ENCODE measurements at regions not wholly inside any gene's neighbourhood (a gene's known extent, or its start where the extent isn't known, plus 50 kb on each side); places are given as distances from the start of the nearest gene placed in this dataset.

DNA sequence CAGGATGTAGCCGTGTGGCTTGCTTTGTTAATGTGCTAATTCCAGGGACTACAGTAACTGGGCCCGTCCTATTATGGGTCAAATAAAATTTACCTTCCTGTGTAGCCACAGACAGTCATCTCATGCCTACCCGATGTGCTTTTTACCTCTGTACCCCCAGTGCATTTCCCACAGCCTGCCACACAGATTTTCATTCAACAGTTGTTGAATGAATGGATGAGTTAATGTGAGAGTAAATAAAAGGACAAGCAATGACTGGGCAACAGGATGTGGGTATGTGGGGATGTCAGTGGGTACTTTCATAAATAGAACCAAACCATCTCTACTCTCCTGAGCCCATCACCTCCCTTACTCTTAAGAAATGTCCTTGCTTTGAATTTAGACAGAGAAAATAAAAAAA is 441.2 kb upstream of the ZNF462 start:
- no peak overlapping the region for H3K4me3 ChIP-seq (ENCODE audit: low read depth, low read length)
- FAIRE-seq: no peak
- TF ChIP-seq, protein P1, sequence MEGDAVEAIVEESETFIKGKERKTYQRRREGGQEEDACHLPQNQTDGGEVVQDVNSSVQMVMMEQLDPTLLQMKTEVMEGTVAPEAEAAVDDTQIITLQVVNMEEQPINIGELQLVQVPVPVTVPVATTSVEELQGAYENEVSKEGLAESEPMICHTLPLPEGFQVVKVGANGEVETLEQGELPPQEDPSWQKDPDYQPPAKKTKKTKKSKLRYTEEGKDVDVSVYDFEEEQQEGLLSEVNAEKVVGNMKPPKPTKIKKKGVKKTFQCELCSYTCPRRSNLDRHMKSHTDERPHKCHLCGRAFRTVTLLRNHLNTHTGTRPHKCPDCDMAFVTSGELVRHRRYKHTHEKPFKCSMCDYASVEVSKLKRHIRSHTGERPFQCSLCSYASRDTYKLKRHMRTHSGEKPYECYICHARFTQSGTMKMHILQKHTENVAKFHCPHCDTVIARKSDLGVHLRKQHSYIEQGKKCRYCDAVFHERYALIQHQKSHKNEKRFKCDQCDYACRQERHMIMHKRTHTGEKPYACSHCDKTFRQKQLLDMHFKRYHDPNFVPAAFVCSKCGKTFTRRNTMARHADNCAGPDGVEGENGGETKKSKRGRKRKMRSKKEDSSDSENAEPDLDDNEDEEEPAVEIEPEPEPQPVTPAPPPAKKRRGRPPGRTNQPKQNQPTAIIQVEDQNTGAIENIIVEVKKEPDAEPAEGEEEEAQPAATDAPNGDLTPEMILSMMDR (IDR thresholded peaks at IDR 0.05; ENCODE audit: insufficient read depth, low read length, severe bottlenecking): no peak
- H3K36me3 ChIP-seq (ENCODE audit: control insufficient read depth, insufficient read depth, low read length): no peaks in the 10 kb centered on the region
- no peaks in the 10 kb centered on the region for H3K27me3 ChIP-seq (ENCODE audit: control insufficient read depth, insufficient read depth, low read length)
- peak; percentile 73 for DNase-seq (ENCODE audit: low read depth)

DNA sequence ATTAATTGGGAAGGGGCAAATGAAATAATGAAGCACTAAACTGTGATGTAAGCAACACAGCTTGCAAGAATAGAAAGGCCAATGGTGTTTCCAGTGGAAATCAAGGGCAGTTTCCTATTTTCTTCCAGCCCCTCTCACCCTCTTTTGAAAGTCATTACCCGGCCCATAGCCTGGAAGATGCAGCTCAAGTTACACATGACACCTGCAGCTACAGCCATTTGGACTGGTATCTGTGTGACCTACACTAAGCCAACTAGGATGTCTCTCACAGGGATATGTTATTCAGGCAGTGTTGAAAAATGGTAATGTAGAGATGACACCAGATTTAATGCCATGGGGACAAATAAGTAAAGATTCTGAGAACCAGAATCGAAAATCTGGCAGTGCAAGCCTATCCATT is 439.4 kb upstream of the ZNF462 start:
- H3K36me3 ChIP-seq (ENCODE audit: control insufficient read depth, insufficient read depth, low read length): no peaks in the 10 kb centered on the region
- TF ChIP-seq, protein P1 (IDR thresholded peaks at IDR 0.05; ENCODE audit: insufficient read depth, low read length, severe bottlenecking): no peak
- peak; percentile 23 for FAIRE-seq

DNA sequence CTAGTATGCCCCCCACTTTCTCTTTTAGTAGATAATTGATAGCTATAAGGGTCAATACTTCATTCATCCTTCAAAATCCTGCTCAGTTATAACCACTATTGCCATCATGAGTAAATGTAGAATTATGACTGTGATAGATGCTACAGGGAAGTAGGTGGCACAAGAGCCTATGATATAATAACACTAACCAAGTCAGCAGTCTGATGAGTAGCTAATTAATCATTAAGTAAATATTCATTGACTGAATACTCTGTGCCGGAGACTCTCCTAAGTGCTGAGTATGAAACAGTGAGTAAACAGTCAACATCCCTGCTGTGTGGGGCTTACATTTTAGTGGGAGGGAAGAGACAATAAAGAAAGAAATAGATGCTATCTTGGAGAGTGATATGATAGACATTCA is 430.3 kb upstream of the ZNF462 start:
- Histone ChIP-seq H3K36me3 (ENCODE audit: control insufficient read depth, insufficient read depth, low read length) (no peaks in the 10 kb centered on the region), H3K4me3 (ENCODE audit: low read depth, low read length) (no peak overlapping the region), H3K27me3 (ENCODE audit: control insufficient read depth, insufficient read depth, low read length) (no peaks in the 10 kb centered on the region)
- TF ChIP-seq, protein P1 (IDR thresholded peaks at IDR 0.05; ENCODE audit: insufficient read depth, low read length, severe bottlenecking): peak; percentile 6
- FAIRE-seq: no peak
- DNase-seq (ENCODE audit: low read depth): peak; percentile 94

More for the DNA sequence above, 439.4 kb upstream of the ZNF462 start:
- DNase-seq (ENCODE audit: low read depth): no peak
- H3K4me3 ChIP-seq (ENCODE audit: low read depth, low read length): no peak overlapping the region
- no peaks in the 10 kb centered on the region for H3K27me3 ChIP-seq (ENCODE audit: control insufficient read depth, insufficient read depth, low read length)

DNA sequence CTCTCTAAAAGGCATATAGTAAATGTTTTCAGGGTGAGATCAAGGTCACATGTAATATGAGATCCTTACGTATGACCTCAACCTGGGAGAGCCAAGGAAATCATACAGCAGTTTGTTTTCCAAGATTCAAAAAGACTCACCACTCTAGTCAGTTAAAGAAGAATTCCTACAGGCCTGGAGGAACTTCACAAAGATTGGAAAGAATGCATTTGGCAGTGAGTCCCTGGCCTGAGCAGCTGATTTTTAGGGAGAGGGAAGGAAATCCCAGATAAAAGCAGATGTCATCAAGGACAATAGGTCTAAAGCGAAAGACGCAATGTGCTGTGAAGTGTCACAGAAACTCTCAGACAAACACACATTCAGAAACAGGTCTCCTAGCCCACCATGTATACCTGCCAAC is 424.0 kb upstream of the ZNF462 start:
- H3K36me3 ChIP-seq (ENCODE audit: control insufficient read depth, insufficient read depth, low read length): no peaks in the 10 kb centered on the region
- FAIRE-seq (no peak), DNase-seq (ENCODE audit: low read depth) (peak; percentile 2)
- H3K27me3 ChIP-seq (ENCODE audit: control insufficient read depth, insufficient read depth, low read length): no peaks in the 10 kb centered on the region
- H3K4me3 ChIP-seq (ENCODE audit: low read depth, low read length): no peak overlapping the region
- TF ChIP-seq, protein P1 (IDR thresholded peaks at IDR 0.05; ENCODE audit: insufficient read depth, low read length, severe bottlenecking): no peak

DNA sequence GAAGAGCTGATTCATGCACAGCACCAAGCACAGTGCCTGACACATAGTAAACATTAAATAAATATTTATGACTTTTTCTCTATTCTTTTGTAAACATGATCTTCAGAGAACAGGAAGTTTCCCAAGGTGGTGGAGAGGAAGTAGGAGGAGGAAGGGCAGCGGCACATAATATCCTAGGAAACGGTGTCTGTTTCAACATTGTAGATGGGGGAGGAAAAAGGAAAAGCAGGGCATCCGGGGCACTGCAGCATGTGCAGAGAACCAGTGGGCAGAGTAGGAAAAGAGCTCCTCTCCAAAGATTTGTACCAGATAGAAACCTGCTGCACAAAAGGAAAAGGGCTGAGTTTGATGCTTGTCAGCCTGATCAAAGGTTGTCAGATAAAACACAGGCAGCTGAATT is 421.7 kb upstream of the ZNF462 start:
- Histone ChIP-seq H3K27me3 (ENCODE audit: control insufficient read depth, insufficient read depth, low read length) (no peaks in the 10 kb centered on the region), H3K36me3 (ENCODE audit: control insufficient read depth, insufficient read depth, low read length) (no peaks in the 10 kb centered on the region), H3K4me3 (ENCODE audit: low read depth, low read length) (no peak overlapping the region)
- TF ChIP-seq, protein P1 (IDR thresholded peaks at IDR 0.05; ENCODE audit: insufficient read depth, low read length, severe bottlenecking): no peak
- DNase-seq (ENCODE audit: low read depth) (no peak), FAIRE-seq (no peak)

DNA sequence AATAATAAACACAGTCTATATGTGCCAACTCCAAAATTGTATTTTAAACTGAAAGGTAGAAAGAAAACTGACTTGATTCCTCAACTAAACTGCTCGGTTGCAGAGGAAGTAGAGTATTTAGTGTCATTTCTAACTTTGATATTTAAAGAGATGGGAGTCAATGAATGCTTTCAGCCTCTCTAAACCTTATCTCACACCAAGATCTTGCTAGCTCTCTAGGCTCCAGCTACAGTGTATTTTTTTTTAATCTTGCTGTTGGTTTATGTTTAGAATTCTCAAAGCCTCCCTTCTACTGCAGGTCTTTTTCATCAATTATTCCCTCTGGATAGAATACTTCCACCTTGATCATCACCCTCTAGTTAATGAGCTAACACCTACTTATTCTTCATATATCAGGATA is 419.4 kb upstream of the ZNF462 start:
- Histone ChIP-seq H3K27me3 (ENCODE audit: control insufficient read depth, insufficient read depth, low read length) (no peaks in the 10 kb centered on the region), H3K36me3 (ENCODE audit: control insufficient read depth, insufficient read depth, low read length) (no peaks in the 10 kb centered on the region), H3K4me3 (ENCODE audit: low read depth, low read length) (no peak overlapping the region)
- TF ChIP-seq, protein P1 (IDR thresholded peaks at IDR 0.05; ENCODE audit: insufficient read depth, low read length, severe bottlenecking): no peak
- DNase-seq (ENCODE audit: low read depth) (no peak), FAIRE-seq (no peak)
